Thoracic aorta (tissue), 2 donors: ENCODE measurements at regions not wholly inside any gene's neighbourhood (a gene's known extent, or its start where the extent isn't known, plus 50 kb on each side); places are given as distances from the start of the nearest gene placed in this dataset.
"Not testable (repeated sequence)": the region's sequence is repeated elsewhere in the genome, so short reads cannot be mapped to it uniquely, and the experiment has no call there.

Experiments used
- ATAC-seq: fragments of 150-250 bp; one replicate; pipeline ENCODE4 v1.8.0; 2017; ENCODE audit warnings: low read depth; ENCODE audit not compliant: insufficient number of reproducible peaks, low FRiP score
- DNase-seq: peaks from one replicate; pipeline ENCODE4 v3.0.0-alpha.2; 2020; ENCODE audit warnings: low spot score
- H3K27ac ChIP-seq, 2 donors: fragments of 200-600 bp; sonication (generic); 1 replicate in 1 of 2; 2 replicates in 1 of 2; pipeline ENCODE4 v1.5.1; 2016; ENCODE audit warnings: mild to moderate bottlenecking in 2 of 2, moderate library complexity in 2 of 2
- H3K27me3 ChIP-seq: fragments of 200-600 bp; sonication (generic); replicated peaks from 2 replicates; pipeline ENCODE4 v1.6.0; 2016; ENCODE audit warnings: mild to moderate bottlenecking; ENCODE audit not compliant: insufficient read depth
- H3K36me3 ChIP-seq: fragments of 200-600 bp; sonication (generic); one replicate; pipeline ENCODE4 v1.5.1; 2016
- H3K4me1 ChIP-seq, 2 donors: fragments of 200-600 bp; sonication (generic); 1 replicate in 1 of 2; 2 replicates in 1 of 2; pipeline versions ENCODE4 v1.5.1 to v1.6.0; 2016; ENCODE audit warnings: low read depth in 2 of 2, mild to moderate bottlenecking in 1 of 2; ENCODE audit not compliant: control insufficient read depth in 1 of 2
- H3K4me3 ChIP-seq: fragments of 200-600 bp; sonication (generic); 2 replicates; pipeline ENCODE4 v1.5.1; 2016; ENCODE audit warnings: mild to moderate bottlenecking
- H3K9me3 ChIP-seq: fragments of 200-600 bp; sonication (generic); 2 replicates; pipeline ENCODE4 v1.5.1; 2016
- CTCF ChIP-seq: fragments of 200-600 bp; sonication (generic); IDR thresholded peaks from one replicate; pipeline ENCODE4 v1.5.1; 2019; ENCODE audit warnings: antibody characterized with exemption

- TF ChIP-seq CTCF, result no peak
- Histone ChIP-seq H3K9me3 (no peaks in the 10 kb centered on the region), H3K27me3 (no peaks in the 10 kb centered on the region), H3K36me3 (no peaks in the 10 kb centered on the region), H3K27ac (no peak overlapping the region), H3K4me3 (no peak overlapping the region), H3K4me1 (no peaks in the 10 kb centered on the region)
- ATAC-seq (no peak), DNase-seq (no peak)
Measured at GRCh38 chr2:83280391-83280790, 1178.7 kb downstream of the SUCLG1 start.

DNA sequence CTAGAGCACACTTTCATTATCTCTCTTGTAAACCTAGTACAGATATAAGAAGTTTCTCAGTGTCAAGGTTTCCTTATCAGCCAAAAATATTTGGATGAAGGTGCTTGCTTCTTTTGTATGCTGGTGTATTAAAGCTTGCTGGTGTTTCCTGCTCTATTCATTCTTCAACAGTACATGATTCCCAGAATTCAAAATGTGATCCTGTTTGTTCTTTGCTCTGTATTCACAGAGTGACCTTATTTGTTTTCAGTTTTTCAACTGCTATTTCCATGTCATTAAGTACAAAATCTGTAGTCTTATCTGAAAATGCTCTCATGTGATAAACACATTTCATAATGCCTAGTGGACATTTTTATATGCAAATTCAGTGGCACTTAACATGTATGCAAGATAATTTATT is 1185.8 kb downstream of the SUCLG1 start:
- no peak for TF ChIP-seq CTCF
- H3K9me3 ChIP-seq, result no peaks in the 10 kb centered on the region
- DNase-seq (no peak), ATAC-seq (no peak)
- H3K27ac ChIP-seq, result no peak overlapping the region
- no peaks in the 10 kb centered on the region for H3K36me3 ChIP-seq
- no peak overlapping the region for H3K4me3 ChIP-seq
- no peaks in the 10 kb centered on the region for H3K27me3 ChIP-seq
- H3K4me1 ChIP-seq, result no peaks in the 10 kb centered on the region

DNA sequence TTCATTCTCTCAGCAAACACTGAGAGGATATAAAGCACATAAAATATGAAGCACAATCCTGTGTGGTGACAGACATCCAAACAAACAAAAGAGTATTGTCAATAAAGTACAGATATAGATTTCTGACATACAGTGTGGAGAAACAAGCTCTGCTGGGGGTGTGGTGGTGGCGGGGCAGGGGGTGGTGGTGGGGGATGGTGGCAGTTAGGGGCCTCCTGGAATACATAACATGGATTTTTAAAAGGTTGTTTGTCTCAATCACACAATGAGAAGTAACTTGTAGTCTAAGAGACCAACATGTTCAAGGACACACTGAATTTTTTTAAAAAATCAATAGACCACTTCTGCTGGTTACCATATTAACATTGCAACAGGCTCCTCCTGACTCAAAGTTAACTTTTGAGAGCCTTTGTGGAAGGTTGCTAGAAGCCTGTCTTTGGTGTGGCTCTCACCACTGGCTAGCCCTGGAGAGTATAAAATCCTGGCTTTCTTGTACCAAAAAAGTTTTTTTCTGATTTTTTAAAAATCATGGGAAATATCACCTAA is 1197.4 kb downstream of the SUCLG1 start:
- Histone ChIP-seq H3K9me3 (no peaks in the 10 kb centered on the region), H3K4me1 (no peaks in the 10 kb centered on the region), H3K36me3 (no peaks in the 10 kb centered on the region), H3K27me3 (no peaks in the 10 kb centered on the region), H3K27ac (no peak overlapping the region), H3K4me3 (no peak overlapping the region)
- DNase-seq (no peak), ATAC-seq (no peak)
- TF ChIP-seq CTCF, result no peak

GRCh38 chr2:83253848-83254247 is 1205.2 kb downstream of the SUCLG1 start:
- DNase-seq (no peak), ATAC-seq (no peak)
- Histone ChIP-seq H3K36me3 (no peaks in the 10 kb centered on the region), H3K9me3 (no peaks in the 10 kb centered on the region), H3K27me3 (no peaks in the 10 kb centered on the region), H3K27ac (no peak overlapping the region), H3K4me1 (no peaks in the 10 kb centered on the region), H3K4me3 (no peak overlapping the region)
- TF ChIP-seq CTCF, result no peak

DNA sequence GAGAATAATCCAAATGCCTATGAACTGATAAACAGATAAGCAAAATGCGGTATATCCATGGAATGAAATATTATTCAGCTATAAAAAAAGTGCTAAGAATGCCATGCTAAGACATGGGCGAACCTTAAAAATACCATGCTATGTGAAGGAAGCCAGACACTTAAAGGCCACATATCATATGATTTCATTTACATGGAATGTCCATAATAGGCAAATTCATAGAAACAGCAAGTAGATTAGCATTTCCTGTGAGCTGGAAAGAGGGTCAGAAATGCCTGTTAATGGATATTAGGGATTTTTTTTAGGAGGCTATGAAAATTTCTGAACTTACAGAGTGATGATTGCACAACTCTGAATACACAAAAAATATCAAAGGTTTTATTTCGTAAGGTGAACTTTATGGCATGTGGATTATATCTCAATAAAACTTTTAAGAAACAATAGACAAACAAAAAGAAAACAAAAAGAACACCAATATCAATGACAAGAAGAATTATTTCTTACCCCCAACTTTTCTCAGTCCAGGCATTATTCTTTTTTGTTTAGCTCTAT is 1207.7 kb downstream of the SUCLG1 start:
- Histone ChIP-seq H3K4me3 (no peak overlapping the region), H3K4me1 (no peaks in the 10 kb centered on the region), H3K27ac (no peak overlapping the region), H3K27me3 (no peaks in the 10 kb centered on the region), H3K9me3 (no peaks in the 10 kb centered on the region), H3K36me3 (no peaks in the 10 kb centered on the region)
- ATAC-seq (no peak), DNase-seq (no peak)
- TF ChIP-seq CTCF, result no peak

DNA sequence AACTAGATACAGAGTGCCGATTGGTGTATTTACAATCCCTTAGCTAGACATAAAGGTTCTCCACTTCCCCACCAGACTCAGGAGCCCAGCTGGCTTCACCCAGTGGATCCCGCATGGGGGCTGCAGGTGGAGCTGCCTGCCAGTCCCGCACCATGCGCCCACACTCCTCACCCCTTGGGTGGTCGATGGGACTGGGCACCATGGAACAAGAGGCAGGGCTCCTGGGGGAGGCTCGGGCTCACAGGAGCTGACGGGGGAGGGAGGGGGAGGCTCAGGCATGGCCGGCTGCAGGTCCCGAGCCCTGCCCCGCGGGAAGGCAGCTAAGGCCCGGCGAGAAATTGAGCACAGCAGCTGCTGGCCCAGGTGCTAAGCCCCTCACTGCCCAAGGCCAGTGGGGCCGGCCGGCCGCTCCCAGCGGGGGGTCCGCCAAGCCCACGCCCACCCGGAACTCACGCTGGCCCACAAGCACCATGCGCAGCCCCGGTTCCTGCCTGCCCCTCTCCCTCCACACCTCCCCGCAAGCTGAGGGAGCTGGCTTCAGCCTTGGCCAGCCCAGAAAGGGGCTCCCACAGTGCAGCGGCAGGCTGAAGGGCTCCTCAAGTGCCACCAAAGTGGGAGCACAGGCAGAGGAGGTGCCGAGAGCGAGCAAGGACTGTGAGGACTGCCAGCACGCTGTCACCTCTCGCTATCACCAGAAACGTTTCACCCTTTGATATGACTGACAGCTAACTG is 1213.1 kb downstream of the SUCLG1 start:
- not testable (repeated sequence) for H3K27me3 ChIP-seq, DNase-seq, H3K36me3 ChIP-seq, ATAC-seq, H3K27ac ChIP-seq, H3K4me1 ChIP-seq, H3K9me3 ChIP-seq, H3K4me3 ChIP-seq
